ENCODE measurements at regions not wholly inside any gene's neighbourhood (a gene's known extent, or its start where the extent isn't known, plus 50 kb on each side); places are given as distances from the start of the nearest gene placed in this dataset.

DNA sequence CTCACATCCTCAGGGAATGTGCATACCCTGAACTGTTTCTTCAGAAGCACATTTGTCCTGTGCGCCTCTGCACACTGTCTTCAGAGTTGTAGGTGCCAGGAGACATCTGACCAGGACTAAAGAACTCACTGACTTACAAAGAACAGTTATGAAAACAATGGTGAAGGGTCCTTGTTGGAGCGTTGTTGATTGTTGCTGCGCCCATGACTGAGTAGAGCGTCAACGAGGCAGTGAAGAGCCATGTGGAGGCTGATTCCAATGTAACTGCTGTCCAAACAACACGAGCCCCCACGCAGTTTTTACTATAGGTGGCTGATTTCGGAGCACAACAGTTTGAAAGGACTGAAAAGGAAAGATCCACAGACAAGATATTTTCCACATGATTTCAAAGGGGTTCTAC lies 380.3 kb downstream of the CDH26 start:
- DNase-seq, result no peak
- no peak overlapping the region for H3K27ac Mint-ChIP-seq
- H3K4me1 Mint-ChIP-seq, result no peaks in the 10 kb centered on the region
- peaks cover 0 to 2% (median 0%) of the 10 kb centered on the region in 6 donors for H3K9me3 Mint-ChIP-seq
- H3K36me3 Mint-ChIP-seq, result peaks cover 0 to 16% (median 0%) of the 10 kb centered on the region in 3 donors
- H3K4me3 Mint-ChIP-seq, result no peak overlapping the region
- H3K27me3 Mint-ChIP-seq (ENCODE audit: low read depth in 3 of 3), result peaks cover 2% of the 10 kb centered on the region in 3 donors

DNA sequence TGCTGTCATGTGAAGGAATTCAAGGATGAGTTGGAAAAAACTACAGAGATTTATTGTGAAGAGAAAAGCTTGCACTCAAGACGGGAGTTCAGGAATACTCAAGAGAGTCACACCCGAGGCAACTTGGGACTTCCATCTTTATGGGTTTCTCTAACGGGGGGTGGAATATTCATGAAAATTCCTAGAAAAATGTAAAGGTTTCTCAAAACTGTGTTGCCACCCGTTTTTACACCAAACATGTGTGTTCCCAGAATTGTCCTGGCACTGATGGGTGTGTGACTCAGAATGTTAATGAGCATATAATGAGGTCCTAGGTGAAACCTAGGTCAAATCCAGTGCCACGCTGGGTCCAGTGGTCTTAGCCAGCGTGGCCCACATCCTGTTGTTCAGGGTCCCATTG lies 381.5 kb downstream of the CDH26 start:
- Mint-ChIP-seq H3K36me3 (peaks cover 0 to 16% (median 0%) of the 10 kb centered on the region in 3 donors), H3K9me3 (peaks cover 0 to 2% (median 0%) of the 10 kb centered on the region in 6 donors), H3K4me3 (no peak overlapping the region), H3K27me3 (ENCODE audit: low read depth in 3 of 3) (peaks cover 0 to 2% (median 2%) of the 10 kb centered on the region in 3 donors), H3K27ac (no peak overlapping the region), H3K4me1 (no peaks in the 10 kb centered on the region)
- no peak for DNase-seq

DNA sequence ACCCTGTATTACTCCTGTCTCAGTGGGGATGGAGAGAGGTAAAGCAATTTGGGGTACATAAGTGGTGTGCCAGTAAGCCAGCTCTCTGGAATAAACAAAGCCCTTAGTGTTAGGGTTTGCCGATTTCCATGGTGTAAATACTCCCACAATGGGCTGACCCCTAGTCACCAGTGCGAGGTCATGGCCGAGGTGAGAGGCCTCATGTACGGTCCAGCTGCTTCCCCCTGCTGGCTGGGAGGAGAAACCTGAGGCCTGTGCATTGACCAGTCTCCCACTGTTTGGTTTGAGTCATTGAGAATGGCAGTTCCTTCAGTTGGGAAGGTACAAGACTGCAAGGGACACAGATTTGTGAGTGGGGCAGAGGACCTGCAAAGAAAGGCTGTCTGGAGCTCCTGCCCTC lies 382.0 kb downstream of the CDH26 start:
- no peak overlapping the region for H3K4me3 Mint-ChIP-seq
- peaks cover 0 to 2% (median 2%) of the 10 kb centered on the region in 3 donors for H3K27me3 Mint-ChIP-seq (ENCODE audit: low read depth in 3 of 3)
- H3K4me1 Mint-ChIP-seq, result no peaks in the 10 kb centered on the region
- no peak overlapping the region for H3K27ac Mint-ChIP-seq
- H3K9me3 Mint-ChIP-seq, result peaks cover 0 to 2% (median 0%) of the 10 kb centered on the region in 6 donors
- DNase-seq, result no peak
- peaks cover 0 to 16% (median 0%) of the 10 kb centered on the region in 3 donors for H3K36me3 Mint-ChIP-seq

DNA sequence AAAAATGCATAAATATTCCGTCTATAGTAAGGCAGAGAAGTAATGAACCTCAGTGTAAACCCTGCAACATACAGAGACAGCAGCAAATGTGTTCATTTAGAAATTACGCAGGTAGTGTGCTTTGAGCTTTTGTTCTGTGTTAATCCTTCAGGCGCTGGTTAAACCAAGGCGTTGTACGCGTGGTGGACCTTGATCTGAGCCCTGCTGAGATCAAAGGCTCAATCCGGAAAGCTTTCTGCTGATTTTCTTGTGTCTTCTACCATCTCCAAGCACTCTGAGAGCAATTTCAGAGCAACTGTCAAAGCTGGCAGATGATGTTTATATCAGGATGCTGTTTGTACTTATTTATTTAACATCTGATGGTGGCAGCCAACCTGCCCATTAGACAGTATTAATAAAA lies 382.8 kb downstream of the CDH26 start:
- Mint-ChIP-seq H3K36me3 (peaks cover 0 to 19% (median 4%) of the 10 kb centered on the region in 3 donors), H3K9me3 (peaks cover 0 to 2% (median 0%) of the 10 kb centered on the region in 6 donors), H3K27ac (no peak overlapping the region), H3K4me1 (no peaks in the 10 kb centered on the region), H3K27me3 (ENCODE audit: low read depth in 3 of 3) (peaks cover 0 to 2% (median 2%) of the 10 kb centered on the region in 3 donors), H3K4me3 (no peak overlapping the region)
- DNase-seq, result no peak

DNA sequence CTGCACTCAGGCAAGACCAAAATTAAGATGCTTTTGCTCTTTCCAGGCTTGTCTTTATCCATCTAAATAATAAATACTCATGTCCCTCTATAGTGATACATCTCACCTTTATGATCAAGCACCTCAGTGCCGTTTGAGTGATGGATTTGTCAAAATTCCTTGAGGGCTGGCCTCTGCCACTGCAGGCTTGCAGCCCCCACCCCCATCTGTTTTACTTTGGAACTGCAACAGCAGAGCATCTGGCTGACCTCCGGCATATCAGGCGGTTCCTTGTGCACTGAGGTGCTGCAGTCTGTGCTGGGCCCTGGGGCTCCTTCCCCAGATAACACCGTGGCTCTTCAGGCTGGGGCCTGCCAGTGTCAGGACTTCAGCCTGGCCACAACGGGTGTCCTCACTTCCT lies 386.9 kb downstream of the CDH26 start:
- no peak for DNase-seq
- H3K4me1 Mint-ChIP-seq, result no peaks in the 10 kb centered on the region
- H3K27me3 Mint-ChIP-seq (ENCODE audit: low read depth in 3 of 3), result peaks cover 0 to 5% (median 2%) of the 10 kb centered on the region in 3 donors
- peaks cover 0 to 4% (median 4%) of the 10 kb centered on the region in 3 donors for H3K36me3 Mint-ChIP-seq
- H3K4me3 Mint-ChIP-seq, result no peak overlapping the region
- peaks cover 0 to 2% (median 0%) of the 10 kb centered on the region in 6 donors for H3K9me3 Mint-ChIP-seq
- no peak overlapping the region for H3K27ac Mint-ChIP-seq

DNA sequence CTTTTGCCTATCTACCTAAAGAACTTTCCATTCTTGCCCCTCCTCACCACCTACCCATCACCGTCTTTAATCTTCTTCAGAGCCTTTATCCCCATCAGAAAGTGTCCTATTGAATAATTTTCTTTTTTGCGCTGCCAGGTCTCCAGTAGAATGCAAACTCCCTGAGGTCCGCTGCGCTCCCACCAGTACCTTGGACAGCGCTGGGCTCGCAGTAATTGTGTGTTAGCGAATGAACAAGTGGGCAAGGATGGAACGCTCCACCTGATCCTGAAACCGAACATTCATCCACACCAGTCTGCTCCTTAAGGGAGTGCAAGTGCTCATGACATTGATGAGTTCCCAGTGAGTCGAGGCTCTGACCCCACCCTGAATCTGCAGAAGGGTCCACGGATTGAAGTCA lies 391.2 kb downstream of the CDH26 start:
- no peak overlapping the region for H3K4me3 Mint-ChIP-seq
- peaks cover 0 to 3% (median 0%) of the 10 kb centered on the region in 3 donors for H3K27me3 Mint-ChIP-seq (ENCODE audit: low read depth in 3 of 3)
- H3K4me1 Mint-ChIP-seq, result no peaks in the 10 kb centered on the region
- H3K36me3 Mint-ChIP-seq, result peaks cover 0 to 8% (median 4%) of the 10 kb centered on the region in 3 donors
- DNase-seq, result no peak
- H3K27ac Mint-ChIP-seq, result no peak overlapping the region
- H3K9me3 Mint-ChIP-seq, result no peaks in the 10 kb centered on the region

DNA sequence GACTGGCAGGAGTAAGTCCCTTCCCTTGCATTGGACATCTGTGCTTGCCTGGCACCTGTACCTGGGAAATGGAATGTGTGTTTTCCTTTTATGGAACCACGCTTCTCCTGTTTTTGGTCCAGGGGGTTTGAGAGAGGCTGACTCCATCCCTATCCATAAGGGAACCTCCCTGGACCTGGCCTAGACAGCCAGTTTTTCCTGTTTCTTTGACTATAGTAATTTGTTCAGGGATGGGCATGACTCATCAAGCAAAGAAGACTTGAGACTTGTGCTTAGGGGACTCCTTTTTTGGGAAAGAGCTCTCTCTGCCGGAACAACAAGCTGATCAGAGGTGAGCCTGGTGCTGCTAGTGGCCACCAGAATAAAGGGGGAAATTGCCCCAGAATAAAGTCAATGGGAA lies 393.8 kb downstream of the CDH26 start:
- peaks cover 0 to 4% (median 0%) of the 10 kb centered on the region in 3 donors for H3K36me3 Mint-ChIP-seq
- H3K4me1 Mint-ChIP-seq, result no peaks in the 10 kb centered on the region
- H3K27me3 Mint-ChIP-seq (ENCODE audit: low read depth in 3 of 3), result peaks cover 0 to 2% (median 0%) of the 10 kb centered on the region in 3 donors
- DNase-seq, result no peak
- no peaks in the 10 kb centered on the region for H3K9me3 Mint-ChIP-seq
- H3K4me3 Mint-ChIP-seq, result no peak overlapping the region
- H3K27ac Mint-ChIP-seq, result no peak overlapping the region

DNA sequence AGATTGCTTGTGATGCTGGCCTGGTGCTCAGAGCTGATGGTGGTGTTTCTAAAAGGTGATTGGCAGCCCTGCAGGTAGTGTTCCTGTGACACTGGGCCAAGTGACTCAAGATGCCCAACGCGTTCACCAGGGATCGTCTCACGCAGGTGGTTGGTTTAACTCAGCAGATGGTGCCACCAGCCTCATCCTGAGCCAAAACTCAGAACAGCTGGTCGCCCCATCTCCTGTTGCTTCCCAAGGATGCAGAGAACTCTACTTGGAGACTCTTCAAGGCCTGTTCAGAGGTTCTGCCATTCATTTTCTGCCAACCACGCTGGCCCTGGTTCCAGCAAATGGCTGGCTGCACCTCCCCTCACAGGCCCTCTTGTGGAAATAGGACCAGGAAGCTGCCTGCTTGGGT lies 394.4 kb downstream of the CDH26 start:
- Mint-ChIP-seq H3K9me3 (no peaks in the 10 kb centered on the region), H3K27me3 (ENCODE audit: low read depth in 3 of 3) (no peaks in the 10 kb centered on the region), H3K4me3 (no peak overlapping the region), H3K4me1 (no peaks in the 10 kb centered on the region), H3K27ac (no peak overlapping the region), H3K36me3 (peaks cover 0 to 4% (median 0%) of the 10 kb centered on the region in 3 donors)
- no peak for DNase-seq

DNA sequence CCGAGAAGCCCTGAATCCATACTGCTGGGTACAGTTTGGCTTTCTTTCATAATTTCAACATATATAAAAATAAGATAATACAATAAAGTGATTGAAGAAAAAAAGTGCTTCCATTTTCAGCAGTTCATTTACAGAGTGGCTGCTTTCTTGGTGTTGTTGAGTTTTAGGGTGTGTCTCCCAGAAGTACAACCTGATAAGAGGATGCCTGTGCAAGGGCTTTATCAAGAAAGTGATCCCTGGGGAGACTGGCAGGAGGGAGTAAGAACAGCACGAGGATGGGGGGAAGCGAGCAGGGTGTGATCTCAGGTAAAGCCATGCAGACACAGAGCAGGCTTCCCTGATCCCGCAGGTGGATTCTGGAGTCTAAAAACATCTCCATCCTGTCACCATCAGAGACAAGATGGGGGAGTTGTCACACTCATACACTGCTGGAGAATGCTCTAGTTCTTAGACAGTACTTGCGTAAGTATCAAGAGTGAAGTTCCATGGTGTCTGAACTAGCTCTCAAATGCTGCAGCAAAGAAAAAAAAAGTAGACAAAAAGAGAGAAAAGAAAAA lies 395.9 kb downstream of the CDH26 start:
- H3K4me3 Mint-ChIP-seq, result no peak overlapping the region
- no peak for DNase-seq
- peaks cover 0 to 4% (median 0%) of the 10 kb centered on the region in 3 donors for H3K36me3 Mint-ChIP-seq
- H3K27me3 Mint-ChIP-seq (ENCODE audit: low read depth in 3 of 3), result no peaks in the 10 kb centered on the region
- H3K4me1 Mint-ChIP-seq, result no peaks in the 10 kb centered on the region
- H3K9me3 Mint-ChIP-seq, result no peaks in the 10 kb centered on the region
- no peak overlapping the region for H3K27ac Mint-ChIP-seq

DNA sequence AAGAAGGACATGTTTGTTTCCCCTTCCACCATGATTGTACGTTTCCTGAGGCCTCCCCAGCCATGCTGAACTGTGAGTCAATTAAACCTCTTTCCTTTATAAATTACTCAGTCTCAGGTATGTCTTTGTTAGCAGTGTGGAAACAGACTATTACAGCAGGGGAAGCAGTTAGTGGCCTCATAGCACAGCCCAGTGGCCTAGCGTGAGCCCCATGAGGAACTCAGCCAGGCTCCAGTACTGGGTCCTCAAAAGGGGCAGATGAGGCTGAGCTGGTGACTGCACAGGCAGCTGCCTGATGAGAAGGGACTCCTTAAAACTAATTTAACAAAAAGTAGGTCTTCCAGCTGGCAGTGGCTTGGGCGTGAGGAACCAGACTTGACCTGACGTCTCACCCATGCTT lies 399.9 kb downstream of the CDH26 start:
- Mint-ChIP-seq H3K4me3 (no peak overlapping the region), H3K27me3 (ENCODE audit: low read depth in 3 of 3) (no peaks in the 10 kb centered on the region)

DNA sequence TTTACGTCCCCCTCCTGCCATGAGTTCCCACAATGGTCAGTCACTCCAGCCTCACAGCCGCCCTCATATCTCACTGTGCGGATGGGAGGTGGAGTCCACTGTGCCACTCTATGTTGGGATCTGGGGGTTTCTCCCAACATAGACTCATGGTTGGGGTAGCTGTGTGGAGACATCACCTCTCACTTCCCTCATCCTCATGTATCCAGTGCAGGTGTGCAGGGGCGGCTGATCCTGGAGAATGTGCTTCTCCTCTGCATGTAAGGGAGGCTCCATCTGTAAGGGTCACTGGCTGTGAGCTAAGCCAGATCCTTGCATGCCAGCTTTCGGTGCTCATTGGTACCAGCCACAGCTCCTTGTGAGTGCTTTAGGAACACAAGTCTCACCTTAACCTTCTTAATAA lies 400.8 kb downstream of the CDH26 start:
- H3K36me3 Mint-ChIP-seq, result peaks cover 0 to 6% (median 0%) of the 10 kb centered on the region in 3 donors
- no peak for DNase-seq
- no peaks in the 10 kb centered on the region for H3K27me3 Mint-ChIP-seq (ENCODE audit: low read depth in 3 of 3)
- H3K9me3 Mint-ChIP-seq, result no peaks in the 10 kb centered on the region
- no peaks in the 10 kb centered on the region for H3K4me1 Mint-ChIP-seq
- no peak overlapping the region for H3K4me3 Mint-ChIP-seq
- H3K27ac Mint-ChIP-seq, result no peak overlapping the region

More for the DNA sequence above, 399.9 kb downstream of the CDH26 start:
- Mint-ChIP-seq H3K27ac (no peak overlapping the region), H3K9me3 (no peaks in the 10 kb centered on the region), H3K36me3 (peaks cover 0 to 4% (median 0%) of the 10 kb centered on the region in 3 donors), H3K4me1 (no peaks in the 10 kb centered on the region)
- no peak for DNase-seq

DNA sequence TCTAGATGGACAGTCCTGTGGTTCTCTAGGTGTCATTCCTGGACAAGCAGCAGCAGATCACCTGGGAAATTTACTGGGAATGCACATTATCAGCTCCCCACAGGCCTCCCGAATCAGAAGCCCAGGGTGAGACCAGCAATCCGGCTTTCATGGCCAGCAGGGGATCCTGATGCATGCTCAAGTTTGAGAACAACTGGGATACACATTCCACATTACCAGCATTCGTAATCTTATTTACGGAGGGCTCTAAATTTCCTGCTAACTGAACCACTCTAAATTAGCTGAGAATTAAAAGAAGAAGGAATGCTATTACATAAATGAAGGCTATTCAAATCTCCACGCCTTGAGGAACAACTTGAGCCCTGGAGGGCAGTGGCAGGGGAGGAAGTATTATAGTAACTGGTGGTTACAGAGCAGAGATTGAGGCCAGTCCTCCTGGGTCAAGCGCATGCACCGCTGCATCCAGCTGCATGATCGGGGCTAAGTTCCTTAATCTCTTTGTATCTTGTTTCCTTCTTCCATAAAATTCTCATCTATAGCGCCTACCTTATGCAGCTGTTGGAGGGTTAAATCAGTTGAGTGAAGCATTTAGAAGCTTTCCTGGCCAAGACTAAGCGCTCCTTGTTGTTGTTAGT lies 403.7 kb downstream of the CDH26 start:
- Mint-ChIP-seq H3K4me1 (no peaks in the 10 kb centered on the region), H3K36me3 (peaks cover 0 to 8% (median 0%) of the 10 kb centered on the region in 3 donors), H3K27me3 (ENCODE audit: low read depth in 3 of 3) (peaks cover 0 to 4% (median 0%) of the 10 kb centered on the region in 3 donors), H3K27ac (no peak overlapping the region), H3K4me3 (no peak overlapping the region), H3K9me3 (no peaks in the 10 kb centered on the region)
- DNase-seq, result no peak

DNA sequence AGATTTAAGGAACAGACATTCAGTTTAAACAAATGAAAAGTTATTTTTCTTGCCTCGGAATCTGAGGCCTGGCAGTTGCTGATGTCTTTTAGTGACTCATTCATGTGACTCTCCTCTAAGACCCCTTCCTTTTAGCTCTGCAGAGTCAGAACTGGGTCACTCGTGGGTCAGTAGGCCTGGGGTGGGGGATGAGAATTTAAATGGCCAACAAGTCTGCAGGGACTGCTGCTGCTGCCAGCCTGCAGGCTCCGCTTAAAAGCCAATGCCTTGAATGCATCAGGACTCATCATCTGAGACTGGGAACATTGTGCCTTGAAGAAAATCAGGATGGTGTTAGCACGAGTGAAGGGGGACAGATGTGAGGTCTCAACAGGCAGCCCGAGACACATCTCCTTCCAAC lies 404.3 kb downstream of the CDH26 start:
- Mint-ChIP-seq H3K4me3 (no peak overlapping the region), H3K27me3 (ENCODE audit: low read depth in 3 of 3) (peaks cover under 1 to 4% (median under 1%) of the 10 kb centered on the region in 3 donors), H3K4me1 (no peaks in the 10 kb centered on the region), H3K9me3 (no peaks in the 10 kb centered on the region), H3K36me3 (peaks cover 0 to 8% (median 0%) of the 10 kb centered on the region in 3 donors), H3K27ac (no peak overlapping the region)
- no peak for DNase-seq

DNA sequence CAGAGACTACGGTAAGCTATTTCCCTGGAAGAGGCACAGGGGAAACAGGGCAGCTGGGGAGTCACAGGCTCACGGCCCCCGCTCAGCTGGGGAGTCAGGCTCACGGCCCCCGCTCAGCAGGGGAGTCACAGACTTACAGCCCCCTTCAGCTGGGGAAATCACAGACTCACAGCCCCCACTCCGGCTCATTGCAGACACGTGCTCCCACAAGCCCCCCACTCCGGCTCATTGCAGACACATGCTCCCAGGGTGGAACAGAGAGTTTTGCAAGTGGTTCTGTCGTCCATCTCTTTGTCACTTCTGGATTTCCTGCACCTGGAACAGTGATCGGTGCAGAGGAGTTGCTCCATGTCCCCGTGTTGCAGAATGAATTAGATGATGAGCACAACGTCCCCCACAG lies 405.5 kb downstream of the CDH26 start:
- no peaks in the 10 kb centered on the region for H3K9me3 Mint-ChIP-seq
- peaks cover 0 to 8% (median 0%) of the 10 kb centered on the region in 3 donors for H3K36me3 Mint-ChIP-seq
- peaks cover 2 to 7% (median 4%) of the 10 kb centered on the region in 3 donors for H3K27me3 Mint-ChIP-seq (ENCODE audit: low read depth in 3 of 3)
- H3K27ac Mint-ChIP-seq, result no peak overlapping the region
- no peak overlapping the region for H3K4me3 Mint-ChIP-seq
- no peak for DNase-seq
- no peaks in the 10 kb centered on the region for H3K4me1 Mint-ChIP-seq

Measured in immature natural killer cell (primary cell).